ENCODE measurements at regions not wholly inside any gene's neighbourhood (a gene's known extent, or its start where the extent isn't known, plus 50 kb on each side); places are given as distances from the start of the nearest gene placed in this dataset.

- Histone ChIP-seq H3K9me3 (ENCODE audit: control insufficient read depth, insufficient read depth, low read length) (no peaks in the 10 kb centered on the region), H3K4me3 (ENCODE audit: low read length) (no peak overlapping the region), H3K27ac (ENCODE audit: low read length) (no peak overlapping the region), H3K36me3 (ENCODE audit: control insufficient read depth, insufficient read depth, low read length) (no peaks in the 10 kb centered on the region), H3K4me1 (ENCODE audit: control insufficient read depth, insufficient read depth, low read length) (no peaks in the 10 kb centered on the region), H3K27me3 (ENCODE audit: control insufficient read depth, insufficient read depth, low read length) (no peaks in the 10 kb centered on the region)
- no peak overlapping the region for H3K4me3 Mint-ChIP-seq
- H3K27me3 Mint-ChIP-seq (ENCODE audit: low read depth in 2 of 2), result no peaks in the 10 kb centered on the region
- DNase-seq (no peak), ATAC-seq (no peak)
- no peaks in the 10 kb centered on the region for H3K9me3 Mint-ChIP-seq
- TF ChIP-seq CTCF (IDR thresholded peaks at IDR 0.05), result no peak
- no peak overlapping the region for H3K27ac Mint-ChIP-seq
- intact Hi-C loops (cut with micrococcal nuclease), result no loop called here
- no peaks in the 10 kb centered on the region for H3K4me1 Mint-ChIP-seq
- 84% methylated on average over 21 of the region's 21 CpGs for WGBS (ENCODE audit: insufficient coverage)
- no peaks in the 10 kb centered on the region for H3K36me3 Mint-ChIP-seq
Measured at GRCh38 chr10:131697476-131698128, 203.2 kb upstream of the PPP2R2D start.

- no peaks in the 10 kb centered on the region for H3K9me3 ChIP-seq (ENCODE audit: control insufficient read depth, insufficient read depth, low read length)
- Mint-ChIP-seq H3K9me3 (no peaks in the 10 kb centered on the region), H3K27ac (no peak overlapping the region), H3K4me1 (no peaks in the 10 kb centered on the region), H3K36me3 (no peaks in the 10 kb centered on the region), H3K4me3 (no peak overlapping the region), H3K27me3 (ENCODE audit: low read depth in 2 of 2) (peaks cover 0 to 4% of the 10 kb centered on the region in 2 donors)
- H3K4me1 ChIP-seq (ENCODE audit: control insufficient read depth, insufficient read depth, low read length), result no peaks in the 10 kb centered on the region
- 88% methylated on average over 10 of the region's 10 CpGs for WGBS (ENCODE audit: insufficient coverage)
- no peaks in the 10 kb centered on the region for H3K27me3 ChIP-seq (ENCODE audit: control insufficient read depth, insufficient read depth, low read length)
- H3K36me3 ChIP-seq (ENCODE audit: control insufficient read depth, insufficient read depth, low read length), result no peaks in the 10 kb centered on the region
- intact Hi-C loops (cut with micrococcal nuclease), result no loop called here
- ATAC-seq (no peak), DNase-seq (no peak)
- no peak for TF ChIP-seq CTCF (IDR thresholded peaks at IDR 0.05)
- no peak overlapping the region for H3K4me3 ChIP-seq (ENCODE audit: low read length)
- H3K27ac ChIP-seq (ENCODE audit: low read length), result no peak overlapping the region
Measured at GRCh38 chr10:131698232-131698631, 202.6 kb upstream of the PPP2R2D start.

GRCh38 chr10:131698986-131699385 is 201.8 kb upstream of the PPP2R2D start:
- H3K27me3 Mint-ChIP-seq (ENCODE audit: low read depth in 2 of 2), result peaks cover 0 to 9% of the 10 kb centered on the region in 2 donors
- no peak overlapping the region for H3K27ac Mint-ChIP-seq
- Histone ChIP-seq H3K27me3 (ENCODE audit: control insufficient read depth, insufficient read depth, low read length) (no peaks in the 10 kb centered on the region), H3K4me1 (ENCODE audit: control insufficient read depth, insufficient read depth, low read length) (no peaks in the 10 kb centered on the region), H3K27ac (ENCODE audit: low read length) (no peak overlapping the region), H3K36me3 (ENCODE audit: control insufficient read depth, insufficient read depth, low read length) (no peaks in the 10 kb centered on the region), H3K9me3 (ENCODE audit: control insufficient read depth, insufficient read depth, low read length) (no peaks in the 10 kb centered on the region), H3K4me3 (ENCODE audit: low read length) (no peak overlapping the region)
- no peak overlapping the region for H3K4me3 Mint-ChIP-seq
- DNase-seq (no peak), ATAC-seq (no peak)
- no peaks in the 10 kb centered on the region for H3K36me3 Mint-ChIP-seq
- H3K4me1 Mint-ChIP-seq, result no peaks in the 10 kb centered on the region
- intact Hi-C loops (cut with micrococcal nuclease), result no loop called here
- TF ChIP-seq CTCF (IDR thresholded peaks at IDR 0.05), result no peak
- 92% methylated on average over 12 of the region's 12 CpGs for WGBS (ENCODE audit: insufficient coverage)
- no peaks in the 10 kb centered on the region for H3K9me3 Mint-ChIP-seq

GRCh38 chr10:131700032-131700431 is 200.8 kb upstream of the PPP2R2D start:
- Mint-ChIP-seq H3K36me3 (no peaks in the 10 kb centered on the region), H3K4me3 (no peak overlapping the region), H3K27ac (no peak overlapping the region), H3K9me3 (no peaks in the 10 kb centered on the region), H3K4me1 (no peaks in the 10 kb centered on the region), H3K27me3 (ENCODE audit: low read depth in 2 of 2) (peaks cover 4 to 9% of the 10 kb centered on the region in 2 donors)
- no peaks in the 10 kb centered on the region for H3K4me1 ChIP-seq (ENCODE audit: control insufficient read depth, insufficient read depth, low read length)
- no peak overlapping the region for H3K4me3 ChIP-seq (ENCODE audit: low read length)
- ATAC-seq, result no peak
- no peak for TF ChIP-seq CTCF (IDR thresholded peaks at IDR 0.05)
- no peak overlapping the region for H3K27ac ChIP-seq (ENCODE audit: low read length)
- no peak for DNase-seq
- H3K9me3 ChIP-seq (ENCODE audit: control insufficient read depth, insufficient read depth, low read length), result no peaks in the 10 kb centered on the region
- no peaks in the 10 kb centered on the region for H3K36me3 ChIP-seq (ENCODE audit: control insufficient read depth, insufficient read depth, low read length)
- no peaks in the 10 kb centered on the region for H3K27me3 ChIP-seq (ENCODE audit: control insufficient read depth, insufficient read depth, low read length)
- intact Hi-C loops (cut with micrococcal nuclease), result no loop called here
- WGBS (ENCODE audit: insufficient coverage), result 65% methylated on average over 7 of the region's 7 CpGs

Data from natural killer cell (primary cell).